A549 (cell line): ENCODE measurements at regions not wholly inside any gene's neighbourhood (a gene's known extent, or its start where the extent isn't known, plus 50 kb on each side); places are given as distances from the start of the nearest gene placed in this dataset.

Experiments
- ATAC-seq, 2 experiments: fragments of 200-7000 bp in 1 of 2; fragments of >200 bp in 1 of 2; cut with Nextera tagmentation in 1 of 2; cut with Tn5 transposase in 1 of 2; 3 replicates each; pipeline versions ENCODE4 v1.8.0 to v1.9.1; 2018 to 2020; ENCODE audit warnings: mild to moderate bottlenecking in 1 of 2, moderate library complexity in 1 of 2
- CTCF ChIA-PET: fragments of 300-600 bp; sonication (Branson Sonifier 250); formaldehyde crosslinking; extraction: SDS; loops from one replicate; lab custom pipeline; 2021; ENCODE audit warnings: antibody characterized with exemption, inconsistent platforms; lab: Yijun Ruan, JAX
- POLR2A ChIA-PET: fragments of 350-600 bp; formaldehyde crosslinking; extraction: SDS; loops from one replicate; lab custom pipeline; 2021; ENCODE audit warnings: antibody characterized with exemption, inconsistent platforms; lab: Yijun Ruan, JAX
- DNase-seq, 2 experiments: peaks; one replicate each; pipeline versions ENCODE4 v3.0.0 to v3.0.0-alpha.2; 2011 to 2016; ENCODE audit warnings: low read depth in 1 of 2, low spot score in 1 of 2
- FAIRE-seq: peaks from 2 replicates; lab custom pipeline; 2011; peaks lifted over from hg19 to GRCh38; lab: Jason Lieb, UNC
- H3K27ac ChIP-seq, 2 experiments: fragments of >200 bp; sonication (Bioruptor Twin); formaldehyde crosslinking; 3 replicates each; pipeline ENCODE4 v1.5.1; 2016 to 2017
- H3K4me1 ChIP-seq: fragments of >200 bp; sonication (Bioruptor Twin); formaldehyde crosslinking; 3 replicates; pipeline ENCODE4 v1.6.1; 2016
- H3K4me2 ChIP-seq: fragments of >200 bp; sonication (Bioruptor Twin); formaldehyde crosslinking; 3 replicates; pipeline ENCODE4 v1.6.1; 2016
- H3K4me3 ChIP-seq: fragments of >200 bp; sonication (Bioruptor Twin); formaldehyde crosslinking; 3 replicates; pipeline ENCODE4 v1.5.1; 2016
- H3K9me3 ChIP-seq: fragments of >200 bp; sonication (Bioruptor Twin); formaldehyde crosslinking; 3 replicates; pipeline ENCODE4 v1.6.1; 2016
- CBX8 ChIP-seq: fragments of 200-600 bp; sonication (generic); IDR thresholded peaks from 2 replicates; pipeline ENCODE4 v1.6.1; 2016
- CEBPB ChIP-seq, 2 experiments: fragments of >200 bp in 1 of 2; sonication (Bioruptor Twin) in 1 of 2; formaldehyde crosslinking in 1 of 2; IDR thresholded peaks; 2 replicates each; pipeline ENCODE4 v1.6.1; 2012 to 2016
- EHF ChIP-seq: fragments of 250-450 bp; sonication (Bioruptor Pico); IDR thresholded peaks from 2 replicates; pipeline ENCODE4 v1.5.0; 2020; ENCODE audit warnings: mild to moderate bottlenecking
- FOXS1 ChIP-seq: fragments of 250-450 bp; sonication (Bioruptor Pico); IDR thresholded peaks from 2 replicates; pipeline ENCODE4 v1.5.0; 2020; ENCODE audit warnings: mild to moderate bottlenecking, moderate library complexity
- HEYL ChIP-seq: fragments of 250-450 bp; sonication (Bioruptor Pico); IDR thresholded peaks from 2 replicates; pipeline ENCODE4 v1.8.0; 2021; ENCODE audit warnings: mild to moderate bottlenecking, moderate library complexity
- HOXB13 ChIP-seq: fragments of 250-450 bp; sonication (Bioruptor Pico); IDR thresholded peaks from 2 replicates; pipeline ENCODE4 v1.5.0; 2020; ENCODE audit warnings: low read depth, mild to moderate bottlenecking, moderate library complexity
- HOXB5 ChIP-seq: fragments of 250-450 bp; sonication (Bioruptor Pico); IDR thresholded peaks from 2 replicates; pipeline ENCODE4 v1.5.0; 2020; ENCODE audit warnings: mild to moderate bottlenecking, moderate library complexity
- JUN ChIP-seq, 2 experiments: fragments of >200 bp; sonication (Bioruptor Twin); formaldehyde crosslinking; IDR thresholded peaks; 2 replicates in 1 of 2; 3 replicates in 1 of 2; pipeline ENCODE4 v1.6.1; 2016 to 2017
- KDM1A ChIP-seq: fragments of 200-600 bp; sonication (generic); IDR thresholded peaks from 2 replicates; pipeline ENCODE4 v1.6.1; 2016; ENCODE audit warnings: low read depth, mild to moderate bottlenecking
- MAFK ChIP-seq: fragments of 450-650 bp; IDR thresholded peaks from 2 replicates; pipeline ENCODE4 v1.6.1; 2014; ENCODE audit not compliant: partially characterized antibody
- NPAS2 ChIP-seq: fragments of 250-450 bp; sonication (Bioruptor Pico); IDR thresholded peaks from 2 replicates; pipeline ENCODE4 v1.8.0; 2022; ENCODE audit warnings: mild to moderate bottlenecking, moderate library complexity, borderline replicate concordance
- NR3C1 ChIP-seq: fragments of >200 bp; sonication (Bioruptor Twin); formaldehyde crosslinking; IDR thresholded peaks from 3 replicates; pipeline ENCODE4 v1.6.1; 2017
- PHF8 ChIP-seq: fragments of 200-600 bp; sonication (generic); IDR thresholded peaks from 2 replicates; pipeline ENCODE4 v1.6.1; 2016; ENCODE audit warnings: low read depth, mild to moderate bottlenecking, antibody characterized with exemption, moderate library complexity, borderline replicate concordance
- RAD21 ChIP-seq, 2 experiments: fragments of >200 bp in 1 of 2; sonication (Bioruptor Twin) in 1 of 2; formaldehyde crosslinking in 1 of 2; IDR thresholded peaks in 1 of 2; conservative IDR thresholded peaks in 1 of 2; 2 replicates in 1 of 2; 3 replicates in 1 of 2; pipeline ENCODE4 v1.6.1; 2012 to 2018; ENCODE audit warnings: inconsistent platforms in 1 of 2
- RNF2 ChIP-seq: fragments of 200-600 bp; sonication (generic); IDR thresholded peaks from 2 replicates; pipeline ENCODE4 v1.6.1; 2016; ENCODE audit warnings: low read depth, mild to moderate bottlenecking, antibody characterized with exemption, moderate library complexity, borderline replicate concordance
- TFCP2L1 ChIP-seq: fragments of 250-450 bp; sonication (Bioruptor Pico); IDR thresholded peaks from 2 replicates; pipeline ENCODE4 v1.5.0; 2021; ENCODE audit warnings: mild to moderate bottlenecking
- TP53 ChIP-seq: fragments of 250-450 bp; sonication (Bioruptor Pico); IDR thresholded peaks from 2 replicates; pipeline ENCODE4 v1.5.0; 2021; ENCODE audit warnings: mild to moderate bottlenecking, moderate library complexity
- ZFP36 ChIP-seq: fragments of 450-650 bp; IDR thresholded peaks from 2 replicates; pipeline ENCODE4 v1.6.1; 2014; ENCODE audit warnings: borderline replicate concordance; ENCODE audit not compliant: partially characterized antibody
- WGBS: methylation state at CpG from one replicate; pipeline ENCODE4 v1.1.6; 2017; ENCODE audit errors: missing lambda C conversion rate; 5-methylcytosine and 5-hydroxymethylcytosine counted together
- TF ChIP-seq, protein P1 (sequence below): IDR thresholded peaks from 2 replicates; pipeline ENCODE4 v1.6.1; 2012; ENCODE audit warnings: low read depth, borderline replicate concordance
- TF ChIP-seq, protein P2 (sequence below): IDR thresholded peaks from 2 replicates; pipeline ENCODE4 v1.6.1; 2012
- TF ChIP-seq, protein P3 (sequence below): fragments of >200 bp; sonication (Bioruptor Twin); formaldehyde crosslinking; IDR thresholded peaks from 2 replicates; pipeline ENCODE4 v1.6.1; 2016
- TF ChIP-seq, protein P4 (sequence below): fragments of 200-600 bp; sonication (generic); IDR thresholded peaks from 2 replicates; pipeline ENCODE4 v1.6.1; 2016; ENCODE audit warnings: antibody characterized with exemption, mild to moderate bottlenecking, moderate library complexity
- TF ChIP-seq, protein P5 (sequence below): fragments of 150-350 bp; IDR thresholded peaks from 2 replicates; pipeline ENCODE4 v1.6.1; 2014; ENCODE audit warnings: low read depth, mild to moderate bottlenecking, low read length

DNA sequence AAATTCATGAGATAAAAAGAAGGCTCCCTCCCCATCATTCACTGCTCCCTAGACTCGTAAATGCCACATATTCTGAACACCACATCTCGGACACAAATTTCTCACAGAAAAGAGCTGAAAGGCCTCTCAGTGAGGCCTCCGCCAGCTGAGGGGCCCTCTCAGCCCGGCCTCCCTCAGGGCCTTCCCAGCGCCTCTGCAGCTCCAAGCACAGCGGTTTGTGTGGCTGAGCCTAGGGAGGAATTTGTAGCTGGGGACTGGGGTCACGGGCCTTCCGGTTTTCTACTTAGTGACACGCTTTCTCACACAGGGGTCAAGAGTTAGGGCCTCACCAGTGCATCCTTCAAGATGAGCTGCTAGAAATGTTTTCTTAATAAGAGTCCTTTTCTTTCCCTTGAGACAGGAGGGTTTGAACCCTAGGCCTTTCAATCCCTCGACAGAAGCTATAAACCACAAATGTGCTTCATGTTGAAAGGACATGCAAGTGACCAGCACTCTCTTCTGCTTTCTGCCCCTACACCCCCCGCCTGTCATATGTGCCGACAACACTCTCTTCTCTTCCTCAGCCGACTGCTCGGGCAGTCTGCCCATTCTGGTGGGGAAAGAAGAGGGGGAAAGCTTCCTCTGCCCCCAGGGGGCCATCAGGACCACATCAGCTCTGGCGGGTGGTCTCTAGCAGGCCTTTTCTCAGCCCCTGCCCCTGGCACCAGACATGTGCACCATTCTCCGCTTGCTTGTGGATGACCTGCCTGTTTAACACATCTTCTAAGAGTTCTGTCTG lies 104.9 kb downstream of the CHIC2 start:
- ATAC-seq (no peak), DNase-seq (no peak), FAIRE-seq (no peak)
- CTCF ChIA-PET, result interaction anchor here (0.6 kb wide), 1 partner anchor 11 kb away, joined by 3 read pairs; no protein-coding TSS in a partner anchor
- Histone ChIP-seq H3K27ac (no peak overlapping the region), H3K4me1 (no peaks in the 10 kb centered on the region), H3K4me2 (no peak overlapping the region), H3K4me3 (no peak overlapping the region), H3K9me3 (no peaks in the 10 kb centered on the region)
- POLR2A ChIA-PET, result no interaction called here
- TF ChIP-seq EHF (no peak), HOXB5 (CRISPR knock-in tag) (no peak)
- 92% methylated on average over 14 of the region's 16 CpGs for WGBS

DNA sequence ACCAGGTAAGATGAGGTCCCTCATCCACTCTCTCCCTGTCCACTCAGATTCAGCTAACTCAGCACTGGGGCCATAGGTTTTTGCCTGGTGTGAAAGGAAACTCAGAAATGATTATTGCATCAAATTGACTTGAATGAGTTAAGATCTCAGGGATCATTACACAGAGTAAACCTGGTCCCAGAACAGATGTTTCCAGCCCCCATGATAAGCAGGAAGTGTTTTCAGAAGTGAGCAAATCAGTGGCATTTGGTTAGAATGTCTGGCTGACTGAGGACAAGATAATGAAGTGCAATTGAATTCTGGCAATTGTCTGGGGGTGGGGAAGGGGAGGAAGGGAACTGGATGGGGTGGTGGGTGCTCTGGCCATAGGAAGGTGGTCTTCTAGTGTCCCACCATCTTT lies 108.0 kb downstream of the CHIC2 start:
- FAIRE-seq (no peak), ATAC-seq (no peak), DNase-seq (no peak)
- Histone ChIP-seq H3K4me1 (no peaks in the 10 kb centered on the region), H3K27ac (no peak overlapping the region), H3K4me2 (no peak overlapping the region), H3K9me3 (no peaks in the 10 kb centered on the region), H3K4me3 (no peak overlapping the region)
- TF ChIP-seq HEYL (CRISPR knock-in tag), result no peak
- TF ChIP-seq, protein P1, sequence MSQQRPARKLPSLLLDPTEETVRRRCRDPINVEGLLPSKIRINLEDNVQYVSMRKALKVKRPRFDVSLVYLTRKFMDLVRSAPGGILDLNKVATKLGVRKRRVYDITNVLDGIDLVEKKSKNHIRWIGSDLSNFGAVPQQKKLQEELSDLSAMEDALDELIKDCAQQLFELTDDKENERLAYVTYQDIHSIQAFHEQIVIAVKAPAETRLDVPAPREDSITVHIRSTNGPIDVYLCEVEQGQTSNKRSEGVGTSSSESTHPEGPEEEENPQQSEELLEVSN, result no peak
- no peak for TF ChIP-seq ZFP36
- TF ChIP-seq JUN (IDR thresholded peaks at IDR 0.05), result no peak
- TF ChIP-seq MAFK, result no peak
- no peak for TF ChIP-seq TFCP2L1 (CRISPR knock-in tag)
- TF ChIP-seq RAD21 (conservative IDR thresholded peaks at IDR 0.05 in 1 of 2, IDR thresholded peaks at IDR 0.05 in 1 of 2), result no peak
- no peak for TF ChIP-seq PHF8
- no peak for TF ChIP-seq TP53
- POLR2A ChIA-PET, result no interaction called here
- CTCF ChIA-PET, result no interaction called here

DNA sequence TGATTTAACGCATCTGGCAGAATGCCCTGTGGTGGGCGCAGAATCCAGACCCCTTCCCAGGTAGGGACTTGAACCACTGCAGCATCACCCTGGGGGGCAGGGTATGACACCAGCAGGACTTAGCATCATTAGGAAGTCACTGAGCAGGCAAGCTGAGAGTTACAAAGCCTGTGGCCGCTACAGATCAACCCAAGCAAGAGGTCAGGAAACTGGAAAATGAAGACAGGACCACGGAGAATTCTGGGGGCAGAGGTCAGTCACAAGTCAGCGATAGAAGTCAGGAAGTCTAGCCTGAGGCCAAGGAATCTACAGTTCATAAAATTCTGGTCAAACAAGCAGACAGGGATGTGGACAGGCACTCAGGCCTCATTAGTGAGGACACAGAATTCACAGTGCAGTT lies 108.4 kb downstream of the CHIC2 start:
- H3K4me2 ChIP-seq, result no peak overlapping the region
- ChIA-PET CTCF (no interaction called here), POLR2A (no interaction called here)
- ATAC-seq, result no peak
- no peak overlapping the region for H3K27ac ChIP-seq
- H3K4me3 ChIP-seq, result no peak overlapping the region
- TF ChIP-seq FOXS1 (CRISPR knock-in tag), result no peak
- no peak for TF ChIP-seq HEYL (CRISPR knock-in tag)
- no peak for TF ChIP-seq HOXB5 (CRISPR knock-in tag)
- no peak for TF ChIP-seq KDM1A
- TF ChIP-seq NPAS2 (CRISPR knock-in tag), result no peak
- TF ChIP-seq CEBPB (IDR thresholded peaks at IDR 0.05), result no peak
- TF ChIP-seq RNF2, result no peak
- no peak for TF ChIP-seq NR3C1
- TF ChIP-seq, protein P2, sequence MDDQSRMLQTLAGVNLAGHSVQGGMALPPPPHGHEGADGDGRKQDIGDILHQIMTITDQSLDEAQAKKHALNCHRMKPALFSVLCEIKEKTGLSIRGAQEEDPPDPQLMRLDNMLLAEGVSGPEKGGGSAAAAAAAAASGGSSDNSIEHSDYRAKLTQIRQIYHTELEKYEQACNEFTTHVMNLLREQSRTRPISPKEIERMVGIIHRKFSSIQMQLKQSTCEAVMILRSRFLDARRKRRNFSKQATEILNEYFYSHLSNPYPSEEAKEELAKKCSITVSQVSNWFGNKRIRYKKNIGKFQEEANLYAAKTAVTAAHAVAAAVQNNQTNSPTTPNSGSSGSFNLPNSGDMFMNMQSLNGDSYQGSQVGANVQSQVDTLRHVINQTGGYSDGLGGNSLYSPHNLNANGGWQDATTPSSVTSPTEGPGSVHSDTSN, result no peak
- TF ChIP-seq CBX8, result no peak
- TF ChIP-seq, protein P3, sequence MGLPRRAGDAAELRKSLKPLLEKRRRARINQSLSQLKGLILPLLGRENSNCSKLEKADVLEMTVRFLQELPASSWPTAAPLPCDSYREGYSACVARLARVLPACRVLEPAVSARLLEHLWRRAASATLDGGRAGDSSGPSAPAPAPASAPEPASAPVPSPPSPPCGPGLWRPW, result no peak
- TF ChIP-seq, protein P4, sequence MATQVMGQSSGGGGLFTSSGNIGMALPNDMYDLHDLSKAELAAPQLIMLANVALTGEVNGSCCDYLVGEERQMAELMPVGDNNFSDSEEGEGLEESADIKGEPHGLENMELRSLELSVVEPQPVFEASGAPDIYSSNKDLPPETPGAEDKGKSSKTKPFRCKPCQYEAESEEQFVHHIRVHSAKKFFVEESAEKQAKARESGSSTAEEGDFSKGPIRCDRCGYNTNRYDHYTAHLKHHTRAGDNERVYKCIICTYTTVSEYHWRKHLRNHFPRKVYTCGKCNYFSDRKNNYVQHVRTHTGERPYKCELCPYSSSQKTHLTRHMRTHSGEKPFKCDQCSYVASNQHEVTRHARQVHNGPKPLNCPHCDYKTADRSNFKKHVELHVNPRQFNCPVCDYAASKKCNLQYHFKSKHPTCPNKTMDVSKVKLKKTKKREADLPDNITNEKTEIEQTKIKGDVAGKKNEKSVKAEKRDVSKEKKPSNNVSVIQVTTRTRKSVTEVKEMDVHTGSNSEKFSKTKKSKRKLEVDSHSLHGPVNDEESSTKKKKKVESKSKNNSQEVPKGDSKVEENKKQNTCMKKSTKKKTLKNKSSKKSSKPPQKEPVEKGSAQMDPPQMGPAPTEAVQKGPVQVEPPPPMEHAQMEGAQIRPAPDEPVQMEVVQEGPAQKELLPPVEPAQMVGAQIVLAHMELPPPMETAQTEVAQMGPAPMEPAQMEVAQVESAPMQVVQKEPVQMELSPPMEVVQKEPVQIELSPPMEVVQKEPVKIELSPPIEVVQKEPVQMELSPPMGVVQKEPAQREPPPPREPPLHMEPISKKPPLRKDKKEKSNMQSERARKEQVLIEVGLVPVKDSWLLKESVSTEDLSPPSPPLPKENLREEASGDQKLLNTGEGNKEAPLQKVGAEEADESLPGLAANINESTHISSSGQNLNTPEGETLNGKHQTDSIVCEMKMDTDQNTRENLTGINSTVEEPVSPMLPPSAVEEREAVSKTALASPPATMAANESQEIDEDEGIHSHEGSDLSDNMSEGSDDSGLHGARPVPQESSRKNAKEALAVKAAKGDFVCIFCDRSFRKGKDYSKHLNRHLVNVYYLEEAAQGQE, result no peak
- TF ChIP-seq, protein P5, sequence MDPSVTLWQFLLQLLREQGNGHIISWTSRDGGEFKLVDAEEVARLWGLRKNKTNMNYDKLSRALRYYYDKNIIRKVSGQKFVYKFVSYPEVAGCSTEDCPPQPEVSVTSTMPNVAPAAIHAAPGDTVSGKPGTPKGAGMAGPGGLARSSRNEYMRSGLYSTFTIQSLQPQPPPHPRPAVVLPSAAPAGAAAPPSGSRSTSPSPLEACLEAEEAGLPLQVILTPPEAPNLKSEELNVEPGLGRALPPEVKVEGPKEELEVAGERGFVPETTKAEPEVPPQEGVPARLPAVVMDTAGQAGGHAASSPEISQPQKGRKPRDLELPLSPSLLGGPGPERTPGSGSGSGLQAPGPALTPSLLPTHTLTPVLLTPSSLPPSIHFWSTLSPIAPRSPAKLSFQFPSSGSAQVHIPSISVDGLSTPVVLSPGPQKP, result no peak
- TF ChIP-seq HOXB13, result no peak
- H3K9me3 ChIP-seq, result no peaks in the 10 kb centered on the region
- WGBS, result 68% methylated on average over 3 of the region's 5 CpGs
- DNase-seq, result no peak
- H3K4me1 ChIP-seq, result no peaks in the 10 kb centered on the region
- no peak for FAIRE-seq
